RKO (cell line): ENCODE measurements at regions not wholly inside any gene's neighbourhood (a gene's known extent, or its start where the extent isn't known, plus 50 kb on each side); places are given as distances from the start of the nearest gene placed in this dataset.

Experiments used
- DNase-seq: peaks from one replicate; pipeline ENCODE4 v3.0.0-alpha.2; 2016; ENCODE audit warnings: low spot score

GRCh38 chr5:125283372-125283771 is 536.9 kb upstream of the ZNF608 start:
- no peak for DNase-seq

GRCh38 chr5:125286271-125286670 is 539.8 kb upstream of the ZNF608 start:
- no peak for DNase-seq

DNA sequence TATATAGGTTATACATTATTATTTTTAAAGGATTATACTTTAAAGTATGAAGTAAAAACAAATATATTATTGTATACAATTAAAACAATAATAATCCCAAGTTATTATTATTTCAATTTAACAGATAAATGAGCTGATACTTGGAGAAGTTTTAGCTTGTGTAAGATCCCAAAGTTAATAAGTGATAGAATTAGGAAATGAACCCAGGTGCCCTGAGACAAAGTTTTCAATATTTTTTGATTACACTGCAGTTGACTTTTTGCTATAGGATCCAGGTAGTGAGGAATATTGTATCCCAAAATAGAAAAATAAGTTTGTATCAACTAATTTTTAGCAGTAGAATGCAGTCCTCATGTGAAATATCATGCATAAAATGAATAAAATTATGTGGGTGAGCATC is 543.2 kb upstream of the ZNF608 start:
- DNase-seq = no peak

DNA sequence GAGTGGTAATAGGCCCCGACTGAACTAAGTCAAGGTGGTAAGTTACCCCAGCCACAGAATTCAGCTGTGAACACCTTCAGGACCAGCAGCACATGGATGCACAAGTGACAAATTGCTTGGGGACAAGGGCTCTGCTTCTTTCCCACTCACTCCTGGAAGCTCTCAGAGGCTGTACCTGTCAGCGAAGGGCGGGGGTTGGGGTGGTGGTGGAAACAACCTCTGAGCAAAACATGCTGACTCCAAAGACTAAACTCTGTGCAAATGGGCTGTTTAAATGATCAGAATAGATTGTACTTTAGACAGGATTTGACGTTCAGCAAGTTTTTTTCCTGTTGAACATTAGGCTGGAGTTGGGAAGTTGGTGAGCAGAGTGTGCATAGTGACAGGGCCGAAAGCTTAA is 544.5 kb upstream of the ZNF608 start:
- DNase-seq = no peak

DNA sequence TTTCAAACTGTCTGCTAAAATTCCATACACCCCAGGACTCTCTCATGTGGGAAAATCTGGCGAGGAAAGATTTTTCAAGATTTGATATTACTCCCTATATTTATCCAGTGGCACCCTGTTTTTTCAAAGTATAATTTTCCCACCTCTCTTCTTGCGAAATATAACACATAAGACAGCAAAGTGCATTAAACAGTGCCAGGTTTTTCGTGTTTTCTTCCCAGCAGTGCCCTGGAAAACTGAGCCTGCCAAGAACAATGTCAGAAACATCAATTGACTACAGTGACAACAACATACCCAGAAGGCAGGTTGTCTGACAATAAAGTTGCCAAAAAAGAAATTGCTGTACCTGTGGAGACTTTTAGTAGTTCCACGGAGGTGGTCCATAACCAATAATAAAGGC is 545.0 kb upstream of the ZNF608 start:
- no peak for DNase-seq

DNA sequence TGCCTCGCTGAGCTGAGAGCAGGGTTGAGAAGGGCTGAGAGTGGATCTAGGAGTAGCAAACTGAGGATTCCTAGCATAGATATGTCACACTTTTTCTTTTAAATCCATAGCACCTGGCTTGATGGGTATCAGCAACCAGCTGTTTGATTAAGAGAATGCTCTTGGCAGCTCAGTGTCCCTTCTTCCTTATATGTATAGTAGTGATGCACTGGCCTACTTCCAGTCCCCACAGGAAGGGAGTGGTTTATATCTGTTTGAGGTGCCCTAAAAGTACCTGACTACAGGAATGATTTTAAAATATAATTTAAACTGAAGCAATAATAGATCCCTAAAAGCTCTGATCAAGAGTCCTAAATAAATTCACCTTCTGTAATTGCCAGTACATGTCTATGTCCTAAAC is 546.8 kb upstream of the ZNF608 start:
- DNase-seq = no peak

DNA sequence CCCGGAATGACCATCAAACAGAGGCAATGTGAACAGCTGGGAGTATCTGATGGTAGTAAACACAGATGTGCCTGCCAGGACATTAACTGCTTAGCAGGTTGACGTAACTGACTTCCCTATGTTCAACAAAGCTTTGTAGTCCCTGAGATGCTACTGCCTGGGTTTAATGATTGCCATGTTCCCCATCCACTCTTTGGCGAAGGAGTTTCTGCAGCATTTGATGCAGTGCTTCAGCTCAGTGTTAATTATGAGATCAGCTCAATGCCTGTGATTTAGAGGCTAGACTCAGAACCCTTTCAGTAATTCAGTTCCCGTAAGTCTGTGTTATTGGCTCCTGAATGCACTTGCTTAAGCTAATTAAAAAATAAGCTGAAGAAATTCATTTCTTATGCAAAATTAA is 547.3 kb upstream of the ZNF608 start:
- DNase-seq = no peak

- DNase-seq = no peak
Measured at GRCh38 chr5:125294844-125295243, 548.4 kb upstream of the ZNF608 start.

DNA sequence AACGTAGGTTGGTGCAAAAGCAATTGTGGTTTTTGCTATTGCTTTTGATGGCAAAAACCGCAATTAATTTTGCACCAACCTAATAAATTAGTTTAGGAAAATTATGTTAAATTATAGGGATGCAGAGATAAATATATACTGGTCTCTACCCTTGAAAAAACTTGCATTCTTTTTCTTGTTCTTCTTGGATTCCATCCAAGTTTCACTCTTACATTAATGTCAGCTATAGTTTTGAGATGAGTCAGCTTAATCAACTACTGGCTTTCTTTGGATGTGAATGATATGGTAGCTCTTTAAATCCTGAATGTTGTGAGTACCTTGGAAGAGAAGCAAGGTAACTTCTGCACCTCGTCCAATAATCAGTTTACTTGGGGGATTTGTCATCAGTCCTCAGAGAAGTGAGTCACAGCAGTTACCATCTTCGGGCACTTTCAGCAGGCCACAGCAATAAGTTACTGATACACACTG is 549.0 kb upstream of the ZNF608 start:
- no peak for DNase-seq

- DNase-seq = no peak
Measured at GRCh38 chr5:125298258-125298657, 551.8 kb upstream of the ZNF608 start.

DNA sequence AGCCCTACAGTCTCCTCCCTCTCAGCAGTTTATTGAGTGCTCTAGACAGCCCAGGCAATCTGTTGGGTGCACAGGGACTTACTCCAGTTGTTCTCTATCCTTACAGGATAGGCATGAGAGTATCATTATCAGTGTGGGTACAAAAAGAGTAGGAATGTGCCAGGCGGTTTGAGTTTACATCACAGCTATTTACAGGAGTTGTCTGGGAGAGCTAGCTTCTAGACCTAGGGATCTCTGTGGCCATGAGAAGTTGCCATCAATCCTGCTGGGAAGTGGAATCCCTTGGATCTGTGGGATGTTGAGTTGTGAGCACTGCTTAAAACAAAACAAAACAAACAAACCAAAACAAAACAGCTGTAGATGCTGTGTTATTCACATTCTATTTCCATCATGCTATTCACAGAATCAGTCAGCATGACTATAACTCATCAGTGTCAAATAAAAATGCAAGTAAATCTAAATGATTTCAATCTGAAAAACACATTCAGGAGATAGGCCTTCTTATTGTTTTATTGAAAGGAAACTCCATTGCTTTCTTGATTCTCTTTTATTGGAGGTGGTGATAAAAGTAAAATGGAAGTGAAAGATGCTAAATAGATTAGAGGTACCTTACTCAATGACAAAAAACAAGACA is 552.4 kb upstream of the ZNF608 start:
- DNase-seq = no peak

GRCh38 chr5:125301711-125302110 is 555.3 kb upstream of the ZNF608 start:
- DNase-seq = no peak

GRCh38 chr5:125302577-125302976 is 556.1 kb upstream of the ZNF608 start:
- no peak for DNase-seq

DNA sequence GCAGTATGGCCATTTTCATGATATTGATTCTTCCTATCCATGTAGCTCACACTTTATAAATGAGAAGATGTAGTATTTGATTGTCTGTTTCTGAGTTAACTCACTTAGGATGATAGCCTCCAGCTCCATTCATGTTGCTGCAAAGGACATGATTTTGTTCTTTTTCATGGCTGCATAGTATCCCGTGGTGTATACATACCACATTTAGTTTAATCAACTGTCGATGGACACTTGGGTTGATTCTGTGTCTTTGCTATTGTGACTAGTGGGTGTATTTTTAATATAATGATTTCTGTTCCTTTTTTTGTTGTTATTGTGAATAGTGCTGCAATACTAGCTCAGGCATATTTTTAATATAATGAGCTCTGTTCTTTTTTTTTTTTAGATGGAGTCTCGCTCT is 560.3 kb upstream of the ZNF608 start:
- DNase-seq = no peak

- DNase-seq = no peak
Measured at GRCh38 chr5:125310749-125311148, 564.3 kb upstream of the ZNF608 start.

DNA sequence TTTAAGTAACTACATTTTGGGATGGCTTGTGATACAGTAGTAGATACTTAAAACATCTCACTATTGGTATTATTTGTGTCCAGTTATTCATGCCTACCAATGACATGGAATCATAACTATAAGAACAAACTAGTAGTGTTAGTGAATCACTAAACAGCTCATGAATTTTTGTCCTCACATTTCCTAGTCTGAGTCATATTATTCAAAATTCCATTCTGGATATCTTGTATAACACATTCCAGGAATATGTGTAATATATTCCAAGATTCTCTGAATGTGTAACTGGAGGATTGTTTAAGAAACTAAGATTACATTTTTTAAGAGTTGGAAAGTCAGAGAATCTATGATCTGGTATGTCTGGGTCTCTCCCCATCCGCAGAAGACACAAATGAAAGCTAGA is 565.3 kb upstream of the ZNF608 start:
- peak; percentile 44 for DNase-seq

GRCh38 chr5:125313555-125313954 is 567.1 kb upstream of the ZNF608 start:
- no peak for DNase-seq

DNA sequence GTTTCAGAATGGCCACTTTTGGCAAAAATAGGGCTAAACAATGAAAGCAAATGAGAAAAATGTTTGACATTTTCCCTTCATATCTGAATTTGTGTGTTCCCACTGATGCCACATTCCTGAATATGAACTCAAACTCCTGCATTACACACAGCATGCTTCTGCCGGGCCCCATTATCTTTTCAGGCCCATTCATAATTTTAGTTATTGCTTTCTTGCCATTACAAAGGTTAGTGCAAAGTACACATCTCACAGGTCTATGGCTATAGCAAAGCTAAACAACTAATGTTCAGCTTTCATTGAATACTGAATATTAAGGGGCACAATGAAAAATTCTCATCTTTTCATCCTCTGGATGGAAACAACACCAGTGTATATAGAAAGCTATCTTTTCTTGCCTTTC is 568.9 kb upstream of the ZNF608 start:
- no peak for DNase-seq

GRCh38 chr5:125316391-125316790 is 570.0 kb upstream of the ZNF608 start:
- no peak for DNase-seq

- no peak for DNase-seq
Measured at GRCh38 chr5:125316915-125317535, 570.6 kb upstream of the ZNF608 start.

- DNase-seq = no peak
Measured at GRCh38 chr5:125317536-125317995, 571.1 kb upstream of the ZNF608 start.

DNA sequence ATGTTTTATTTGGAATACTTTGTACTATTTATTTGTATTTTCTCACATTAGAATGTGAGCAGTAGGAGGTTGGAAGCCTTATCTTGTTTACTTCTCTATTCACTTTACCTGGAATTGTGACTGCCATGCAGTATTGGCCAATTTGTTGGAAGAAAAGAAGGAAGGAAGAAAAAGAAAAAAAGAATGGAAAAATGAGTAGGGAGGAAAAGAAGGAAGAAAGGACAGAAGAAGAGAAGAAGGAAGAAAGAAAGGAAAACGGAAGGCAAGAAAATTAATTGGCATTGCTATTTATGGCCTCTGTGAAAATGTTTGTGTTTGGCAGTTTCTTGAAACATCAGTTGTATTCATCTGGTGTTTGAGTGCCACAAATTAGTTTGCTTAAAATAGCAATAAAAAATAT is 575.2 kb upstream of the ZNF608 start:
- no peak for DNase-seq

GRCh38 chr5:125323613-125324012 is 577.2 kb upstream of the ZNF608 start:
- DNase-seq = no peak
